Neural cell (in vitro differentiated cells): ENCODE measurements at regions not wholly inside any gene's neighbourhood (a gene's known extent, or its start where the extent isn't known, plus 50 kb on each side); places are given as distances from the start of the nearest gene placed in this dataset.

Experiments
- H2AFZ ChIP-seq: fragments of 200-600, 300-800 bp; sonication (generic), shearing (Covaris generic); 2 replicates; pipeline ENCODE4 v1.6.0; 2014; ENCODE audit warnings: low read depth, mild to moderate bottlenecking, antibody characterized with exemption, low read length, moderate library complexity
- H3F3A ChIP-seq: fragments of 200-600 bp; shearing (Covaris generic); 2 replicates; pipeline ENCODE4 v1.6.1; 2016; ENCODE audit warnings: mild to moderate bottlenecking, moderate library complexity, mixed read lengths, antibody characterized with exemption, low read length; ENCODE audit not compliant: insufficient read depth, poor library complexity, severe bottlenecking
- H3K27ac ChIP-seq: fragments of 200-600, 300-800 bp; sonication (generic), shearing (Covaris generic); 2 replicates; pipeline ENCODE4 v1.5.1; 2014; ENCODE audit warnings: mild to moderate bottlenecking, low read length, moderate library complexity
- H3K27me3 ChIP-seq: fragments of 300-800, 200-600 bp; sonication (generic), shearing (Covaris generic); 2 replicates; pipeline ENCODE4 v1.6.0; 2014; ENCODE audit warnings: mild to moderate bottlenecking, low read depth, low read length, moderate library complexity; ENCODE audit not compliant: insufficient read depth
- H3K36me3 ChIP-seq: fragments of 300-800, 200-600 bp; sonication (generic), shearing (Covaris generic); 2 replicates; pipeline ENCODE4 v1.5.1; 2014; ENCODE audit warnings: mild to moderate bottlenecking, antibody characterized with exemption, low read length, moderate library complexity; ENCODE audit not compliant: insufficient read depth
- H3K4me2 ChIP-seq: fragments of 300-800, 200-600 bp; sonication (generic), shearing (Covaris generic); 2 replicates; pipeline ENCODE4 v1.6.0; 2014; ENCODE audit warnings: mild to moderate bottlenecking, low read length
- H3K4me3 ChIP-seq: fragments of 300-800, 200-600 bp; sonication (generic), shearing (Covaris generic); 2 replicates; pipeline ENCODE4 v1.5.1; 2014; ENCODE audit warnings: mild to moderate bottlenecking, low read length, moderate library complexity
- H3K79me2 ChIP-seq: fragments of 200-600 bp; shearing (Covaris generic); replicated peaks from 2 replicates; pipeline ENCODE4 v1.6.0; 2014; ENCODE audit warnings: mild to moderate bottlenecking, low read length, moderate library complexity; ENCODE audit not compliant: insufficient read depth
- H3K9ac ChIP-seq: fragments of 300-800, 200-600 bp; sonication (generic), shearing (Covaris generic); 2 replicates; pipeline ENCODE4 v1.6.1; 2016; ENCODE audit warnings: mild to moderate bottlenecking, low read length, mixed read lengths
- H3K9me2 ChIP-seq: fragments of 200-600 bp; shearing (Covaris generic); 2 replicates; pipeline ENCODE4 v1.6.1; 2016; ENCODE audit warnings: mild to moderate bottlenecking, low read length, mixed read lengths; ENCODE audit not compliant: insufficient read depth
- H3K9me3 ChIP-seq: fragments of 200-600, 300-800 bp; sonication (generic), shearing (Covaris generic); 2 replicates; pipeline ENCODE4 v1.6.1; 2016; ENCODE audit warnings: mild to moderate bottlenecking, mixed run types, low read length, moderate library complexity, mixed read lengths
- H4K20me1 ChIP-seq: fragments of 200-600 bp; shearing (Covaris generic); 2 replicates; pipeline ENCODE4 v1.6.1; 2016; ENCODE audit warnings: mild to moderate bottlenecking, mixed run types; ENCODE audit not compliant: insufficient read depth
- CTCF ChIP-seq: fragments of 450-650 bp; IDR thresholded peaks from 2 replicates; pipeline ENCODE4 v1.5.1; 2014; ENCODE audit warnings: antibody characterized with exemption, mild to moderate bottlenecking, moderate library complexity; ENCODE audit not compliant: poor library complexity, severe bottlenecking
- EP300 ChIP-seq: fragments of 450-650 bp; conservative IDR thresholded peaks from 2 replicates; pipeline ENCODE4 v1.6.1; 2014; ENCODE audit warnings: antibody characterized with exemption, mild to moderate bottlenecking, moderate library complexity; ENCODE audit not compliant: poor library complexity, severe bottlenecking
- EZH2 ChIP-seq: fragments of 200-600, 300-800 bp; shearing (Covaris generic), sonication (generic); IDR thresholded peaks from 2 replicates; pipeline ENCODE4 v1.6.1; 2014; ENCODE audit warnings: antibody characterized with exemption, low read length, borderline replicate concordance, mild to moderate bottlenecking; ENCODE audit not compliant: insufficient read depth, poor library complexity, severe bottlenecking
- MXI1 ChIP-seq: fragments of 450-650 bp; conservative IDR thresholded peaks from 2 replicates; pipeline ENCODE4 v1.6.1; 2014; ENCODE audit warnings: antibody characterized with exemption, mild to moderate bottlenecking; ENCODE audit not compliant: poor library complexity, severe bottlenecking
- POLR2AphosphoS5 ChIP-seq: IDR thresholded peaks from 2 replicates; pipeline ENCODE4 v1.6.1; 2012
- RAD21 ChIP-seq: fragments of 450-650 bp; conservative IDR thresholded peaks from 2 replicates; pipeline ENCODE4 v1.6.1; 2014; ENCODE audit warnings: antibody characterized with exemption, mild to moderate bottlenecking, moderate library complexity
- REST ChIP-seq: IDR thresholded peaks from 2 replicates; pipeline ENCODE4 v1.6.1; 2012; ENCODE audit warnings: borderline replicate concordance
- SMC3 ChIP-seq: fragments of 450-650 bp; conservative IDR thresholded peaks from 2 replicates; pipeline ENCODE4 v1.6.1; 2014; ENCODE audit warnings: antibody characterized with exemption, mild to moderate bottlenecking, moderate library complexity; ENCODE audit not compliant: poor library complexity
- TAF1 ChIP-seq: IDR thresholded peaks from 2 replicates; pipeline ENCODE4 v1.6.1; 2012; ENCODE audit warnings: low read depth

- no peaks in the 10 kb centered on the region for H3K9me3 ChIP-seq
- no peaks in the 10 kb centered on the region for H3K36me3 ChIP-seq
- H3K9me2 ChIP-seq: no peaks in the 10 kb centered on the region
- no peak overlapping the region for H2AFZ ChIP-seq
- no peak overlapping the region for H3K27ac ChIP-seq
- H3K4me2 ChIP-seq: no peak overlapping the region
- no peaks in the 10 kb centered on the region for H3K27me3 ChIP-seq
- H3K9ac ChIP-seq: no peak overlapping the region
- H3K4me3 ChIP-seq: no peak overlapping the region
- no peaks in the 10 kb centered on the region for H3F3A ChIP-seq
- H4K20me1 ChIP-seq: no peaks in the 10 kb centered on the region
- TF ChIP-seq EZH2 (no peak), SMC3 (no peak), EP300 (no peak), REST (no peak), TAF1 (no peak), CTCF (no peak), POLR2AphosphoS5 (no peak), RAD21 (no peak), MXI1 (no peak)
- H3K79me2 ChIP-seq: no peaks in the 10 kb centered on the region
Observed at GRCh38 chr9:19681846-19682245, 107.0 kb downstream of the SLC24A2 start.

- Histone ChIP-seq H4K20me1 (no peaks in the 10 kb centered on the region), H3K27me3 (no peaks in the 10 kb centered on the region), H3F3A (no peaks in the 10 kb centered on the region), H3K4me2 (no peak overlapping the region), H2AFZ (no peak overlapping the region), H3K9ac (no peak overlapping the region), H3K4me3 (no peak overlapping the region), H3K9me3 (no peaks in the 10 kb centered on the region), H3K36me3 (no peaks in the 10 kb centered on the region), H3K79me2 (no peaks in the 10 kb centered on the region), H3K27ac (no peak overlapping the region), H3K9me2 (no peaks in the 10 kb centered on the region)
- TF ChIP-seq REST: no peak
- no peak for TF ChIP-seq EZH2
- TF ChIP-seq POLR2AphosphoS5: no peak
- no peak for TF ChIP-seq MXI1
- TF ChIP-seq TAF1: no peak
- no peak for TF ChIP-seq EP300
- no peak for TF ChIP-seq RAD21
- no peak for TF ChIP-seq CTCF
- TF ChIP-seq SMC3: no peak
Observed at GRCh38 chr9:19677924-19678323, 110.9 kb downstream of the SLC24A2 start.
